ENCODE measurements at regions not wholly inside any gene's neighbourhood (a gene's known extent, or its start where the extent isn't known, plus 50 kb on each side); places are given as distances from the start of the nearest gene placed in this dataset.

DNA sequence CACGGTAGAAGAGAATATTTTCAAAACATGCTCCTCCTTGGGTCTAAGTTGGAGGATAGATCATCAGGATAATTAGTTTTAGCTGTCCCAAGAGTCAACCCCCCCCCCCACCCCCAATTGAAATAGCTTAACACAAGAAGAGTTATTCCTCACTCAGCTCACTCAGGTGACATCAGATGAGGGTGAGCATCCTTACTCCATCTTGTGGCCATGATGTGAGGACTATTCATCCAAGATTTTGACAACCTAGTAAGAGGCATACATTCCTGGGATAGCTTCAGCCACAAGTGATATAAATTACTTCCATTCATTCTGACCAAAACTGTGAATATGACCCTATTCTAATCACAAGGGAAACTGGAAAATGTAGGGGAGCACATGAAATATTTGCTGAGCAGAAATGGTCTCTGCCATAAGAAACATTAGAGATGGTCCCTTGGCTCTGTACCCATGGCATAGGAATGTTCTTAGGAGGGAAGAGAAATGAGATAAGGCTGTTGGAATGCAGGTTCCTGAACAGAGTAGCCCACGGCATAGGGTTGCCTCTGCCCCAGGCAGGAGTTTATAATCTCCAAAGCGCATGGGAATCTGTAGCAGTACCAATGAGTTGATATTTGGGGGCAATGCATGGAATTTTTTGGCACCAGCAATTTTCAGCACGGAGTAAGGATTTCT is 257.2 kb downstream of the CYRIA start:
- no peak for DNase-seq

DNA sequence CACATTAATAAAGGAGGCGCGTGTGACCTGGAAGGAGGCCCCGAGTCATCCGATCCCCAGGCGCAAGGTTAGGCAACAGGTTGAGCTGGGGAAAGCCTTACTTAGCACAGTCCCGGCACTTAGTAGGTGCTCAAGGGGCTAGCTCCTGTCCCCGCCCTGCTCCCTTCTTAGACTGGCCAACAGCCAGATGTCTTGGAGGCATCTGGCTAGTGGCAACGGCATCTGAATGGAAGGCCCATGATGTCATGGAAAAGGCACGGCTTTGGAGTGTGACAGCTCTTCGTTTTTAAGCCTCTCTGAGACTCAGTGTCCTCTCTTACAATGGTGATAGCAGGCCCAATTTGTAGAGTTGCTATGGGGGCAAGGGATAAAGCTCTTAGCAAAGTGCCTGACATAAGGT is 258.3 kb downstream of the CYRIA start:
- no peak for DNase-seq

GRCh38 chr2:16406496-16407289 is 258.9 kb downstream of the CYRIA start:
- no peak for DNase-seq

DNA sequence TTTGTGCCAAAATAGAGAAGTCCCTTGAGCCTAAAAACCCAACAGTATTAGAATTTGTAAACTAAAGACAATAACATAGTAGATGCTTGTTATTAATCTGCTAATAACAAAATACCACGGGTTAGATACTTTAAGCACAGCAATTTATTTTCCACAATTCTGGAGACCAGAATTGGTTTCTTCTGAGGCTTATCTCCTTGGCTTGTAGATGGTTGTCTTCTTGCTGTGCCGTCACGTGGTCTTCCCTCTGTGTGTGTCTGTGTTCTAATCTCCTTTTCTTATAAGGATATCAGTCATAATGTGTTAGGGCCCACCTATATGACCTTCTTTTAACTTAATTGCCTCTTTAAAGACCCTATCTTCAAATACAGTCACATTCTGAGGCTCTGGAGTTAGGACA is 260.1 kb downstream of the CYRIA start:
- DNase-seq = no peak

- DNase-seq = no peak
Measured at GRCh38 chr2:16404551-16405300, 260.9 kb downstream of the CYRIA start.

- no peak for DNase-seq
Measured at GRCh38 chr2:16404146-16404545, 261.5 kb downstream of the CYRIA start.

GRCh38 chr2:16402891-16403290 is 262.7 kb downstream of the CYRIA start:
- DNase-seq = no peak

DNA sequence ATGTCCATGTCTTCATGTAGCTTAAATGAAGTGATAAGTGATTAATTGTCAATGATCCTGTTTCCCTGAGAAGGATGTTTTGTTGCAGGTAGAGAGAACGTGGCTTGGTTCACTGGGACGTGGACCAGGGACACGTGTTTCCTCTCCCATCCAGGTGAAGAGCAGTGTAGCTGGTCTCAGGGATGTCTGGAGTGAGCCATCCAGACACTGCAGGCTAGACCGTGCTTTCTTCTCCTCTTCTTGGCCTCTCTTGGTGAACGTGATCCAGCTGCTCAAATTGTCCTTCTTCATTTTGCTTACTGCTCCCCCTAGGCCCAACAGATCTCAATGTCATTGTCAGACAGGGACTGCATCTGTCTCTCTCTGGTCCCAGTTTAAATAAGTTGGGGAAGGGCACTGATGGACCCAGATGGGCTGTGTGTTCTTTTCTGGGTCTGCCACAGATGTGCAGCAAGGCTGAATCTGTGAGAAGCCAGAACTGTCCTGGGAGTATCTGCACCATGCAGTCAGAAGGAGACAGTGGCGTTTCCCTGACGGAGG is 263.8 kb downstream of the CYRIA start:
- DNase-seq = no peak

GRCh38 chr2:16400127-16400623 is 265.5 kb downstream of the CYRIA start:
- no peak for DNase-seq

- no peak for DNase-seq
Measured at GRCh38 chr2:16398486-16399043, 267.1 kb downstream of the CYRIA start.

DNA sequence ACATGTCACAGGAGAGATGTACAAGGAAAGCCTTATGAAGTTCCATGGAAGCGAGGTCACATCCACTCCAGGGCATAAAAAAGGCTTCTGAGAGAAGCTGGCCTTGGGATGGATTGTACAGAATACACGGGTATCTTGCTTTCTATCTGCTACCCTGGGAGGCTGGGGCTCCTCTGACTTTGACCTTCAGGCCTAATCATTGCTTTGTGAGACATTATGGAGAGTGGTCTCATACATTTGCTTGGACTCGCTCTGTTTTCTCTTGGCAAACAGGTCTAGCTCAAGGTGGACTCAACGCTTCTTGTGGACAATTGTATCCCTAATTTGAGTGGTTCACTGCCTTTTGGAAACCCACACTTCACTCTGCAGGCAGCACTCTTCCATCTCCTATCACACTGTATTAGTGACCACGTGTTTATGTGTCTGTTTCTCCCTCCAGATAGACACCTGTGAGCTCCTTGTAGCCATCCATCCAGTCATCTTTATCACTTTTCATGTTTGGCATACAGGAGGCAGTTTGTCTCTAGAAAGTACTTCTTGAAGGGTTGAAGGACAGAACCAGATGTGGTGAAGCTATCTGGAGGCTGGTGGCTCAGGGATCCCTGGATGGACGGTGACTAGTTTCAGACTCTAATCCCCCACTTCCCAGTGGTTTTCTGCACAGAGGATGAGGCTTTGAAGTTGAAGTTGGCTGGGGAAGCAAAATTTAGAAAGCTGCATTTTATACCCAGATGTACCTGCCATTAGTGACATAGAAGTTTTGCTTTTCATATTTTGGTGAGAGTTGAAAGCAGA is 267.8 kb downstream of the CYRIA start:
- DNase-seq = no peak

DNA sequence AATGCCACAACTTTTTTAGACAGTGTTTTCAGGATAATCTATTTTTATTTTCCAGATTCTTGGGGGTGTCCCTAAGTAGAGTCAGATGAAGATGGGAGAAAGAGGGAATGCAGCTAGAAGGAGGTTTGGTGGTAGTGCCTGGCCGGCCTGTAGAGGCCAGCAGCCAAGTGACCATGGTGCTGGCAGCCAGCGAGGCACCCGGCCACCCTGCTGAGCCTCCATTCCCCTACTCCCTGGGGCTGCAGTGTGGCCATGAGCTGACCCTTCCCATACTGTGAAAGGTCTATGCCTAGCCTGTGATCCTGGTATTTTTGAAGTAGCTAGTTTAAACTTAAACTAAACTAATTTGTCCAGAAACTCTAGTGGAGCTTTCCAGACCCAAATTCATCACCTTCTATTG is 268.6 kb downstream of the CYRIA start:
- no peak for DNase-seq

- no peak for DNase-seq
Measured at GRCh38 chr2:16396171-16396570, 269.5 kb downstream of the CYRIA start.

GRCh38 chr2:16395601-16396000 is 270.0 kb downstream of the CYRIA start:
- DNase-seq = no peak

- no peak for DNase-seq
Measured at GRCh38 chr2:16394986-16395550, 270.6 kb downstream of the CYRIA start.

- no peak for DNase-seq
Measured at GRCh38 chr2:16394072-16394985, 271.3 kb downstream of the CYRIA start.

DNA sequence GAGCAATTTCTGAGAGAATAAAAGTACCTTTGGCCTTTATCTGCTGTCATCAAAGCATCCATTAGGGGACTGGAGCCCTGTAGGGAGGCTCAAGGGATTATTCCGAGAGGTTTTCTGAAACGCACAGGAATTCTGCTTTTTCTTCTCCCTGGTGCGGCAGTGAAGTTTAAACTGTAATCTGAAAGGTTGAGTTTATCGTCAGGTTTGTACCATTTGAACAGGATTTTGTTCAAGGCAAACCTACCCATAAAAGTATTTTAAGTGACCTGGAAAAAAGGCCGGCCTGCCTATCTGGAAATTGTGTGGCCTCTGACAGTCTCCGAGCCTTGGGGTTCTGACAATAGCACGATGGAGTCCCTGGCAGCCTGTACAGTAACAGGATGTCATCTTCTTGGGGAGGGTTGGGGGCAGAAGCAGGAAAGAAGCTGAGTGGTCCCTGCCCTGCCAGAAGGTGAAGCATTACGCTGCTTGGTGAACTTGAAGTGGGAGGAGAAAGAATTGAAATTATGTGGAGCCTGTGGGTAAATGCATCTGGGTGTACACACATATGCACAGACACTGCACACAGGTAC is 272.0 kb downstream of the CYRIA start:
- no peak for DNase-seq

DNA sequence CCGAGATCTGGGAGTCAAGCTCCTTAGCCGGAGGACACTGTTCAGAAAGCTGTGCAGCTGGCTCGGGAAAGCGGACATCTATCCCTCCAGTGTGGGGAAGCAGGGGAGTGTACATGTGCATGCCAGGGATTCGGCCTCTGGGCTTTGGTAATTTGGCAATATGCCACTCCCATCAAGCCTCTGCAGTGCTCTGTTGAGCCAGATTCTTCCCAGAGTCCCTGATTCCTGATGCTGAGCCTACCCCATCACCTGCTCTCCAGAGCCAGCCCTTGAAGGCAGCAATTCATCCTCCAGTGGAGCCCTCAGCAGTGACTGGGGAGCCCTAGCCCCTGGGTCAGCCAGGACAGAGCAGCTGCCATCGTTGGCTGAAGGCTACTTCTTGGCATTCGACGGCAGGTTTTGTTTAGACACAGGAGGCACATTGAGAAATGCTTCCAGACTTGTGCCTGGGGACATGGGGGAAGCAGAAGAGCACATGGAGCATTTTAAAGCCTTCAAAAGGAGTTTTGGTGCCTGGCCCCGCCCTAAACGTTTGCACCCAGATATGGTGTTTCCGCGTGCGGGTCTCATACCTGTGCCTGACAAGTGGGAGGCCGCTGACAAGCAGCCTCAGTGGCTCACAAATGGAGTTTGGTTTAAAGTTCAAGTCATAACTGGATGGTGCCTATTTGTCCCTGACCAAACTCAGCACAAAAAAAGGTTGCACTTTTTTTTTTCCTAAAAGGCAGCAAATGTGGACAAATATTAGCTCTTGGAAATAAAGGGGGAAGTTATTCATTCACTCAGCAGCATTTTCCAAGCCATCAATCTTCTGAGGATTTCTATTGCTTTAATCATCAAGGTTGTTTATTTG is 272.8 kb downstream of the CYRIA start:
- DNase-seq = no peak

DNA sequence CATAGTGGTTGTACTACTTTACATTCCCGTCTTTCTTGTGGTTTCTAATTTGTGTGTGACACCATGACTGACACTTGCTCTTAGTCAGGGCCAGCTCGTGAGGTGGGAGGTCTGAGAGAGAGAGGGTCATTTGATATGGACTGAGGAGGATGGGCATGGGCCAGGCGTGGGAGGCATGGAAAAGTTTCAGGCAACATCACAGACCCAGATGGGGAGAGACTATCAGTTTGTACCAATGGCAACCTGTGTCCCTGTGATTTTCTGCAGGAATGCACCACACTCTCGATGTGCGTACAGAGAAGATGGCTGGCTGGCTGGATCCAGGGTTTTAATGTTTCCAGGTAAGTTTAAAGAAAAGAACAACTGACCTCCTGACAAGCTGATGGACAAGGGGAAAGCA is 273.6 kb downstream of the CYRIA start:
- no peak for DNase-seq

Measured in GF-D8 (cell line).